Body of pancreas (tissue), 4 donors: ENCODE measurements at regions not wholly inside any gene's neighbourhood (a gene's known extent, or its start where the extent isn't known, plus 50 kb on each side); places are given as distances from the start of the nearest gene placed in this dataset.

Source experiments
- ATAC-seq: fragments of 150-250 bp; one replicate; pipeline ENCODE4 v1.9.1; 2016
- DNase-seq, 4 donors: peaks; one replicate each; pipeline ENCODE4 v3.0.0-alpha.2; 2019
- H3K27ac ChIP-seq, 4 donors: fragments of 200-600 bp; sonication (generic); 1 replicate in 3 of 4; 2 replicates in 1 of 4; pipeline versions ENCODE4 v1.5.1 to v1.6.1; 2016 to 2019; ENCODE audit warnings: mild to moderate bottlenecking in 1 of 4, mixed read lengths in 1 of 4, moderate library complexity in 1 of 4
- H3K27me3 ChIP-seq, 2 donors: fragments of 200-600 bp; sonication (generic); one replicate each; pipeline ENCODE4 v1.6.0; 2016; ENCODE audit warnings: mild to moderate bottlenecking in 1 of 2
- H3K36me3 ChIP-seq, 2 donors: fragments of 200-600 bp; sonication (generic); replicated peaks in 1 of 2; 2 replicates each; pipeline ENCODE4 v1.5.1; 2016; ENCODE audit warnings: low read depth in 2 of 2; ENCODE audit not compliant: insufficient read depth in 1 of 2
- H3K4me1 ChIP-seq: fragments of 200-600 bp; sonication (generic); one replicate; pipeline ENCODE4 v1.6.0; 2016
- H3K4me3 ChIP-seq, 2 donors: fragments of 200-600 bp; sonication (generic); 1 replicate in 1 of 2; 2 replicates in 1 of 2; pipeline ENCODE4 v1.5.1; 2016 to 2019
- H3K9me3 ChIP-seq, 3 donors: fragments of 200-600 bp; sonication (generic); 1 replicate in 2 of 3; 2 replicates in 1 of 3; pipeline ENCODE4 v1.5.1; 2016
- POLR2A ChIP-seq, 3 donors: fragments of 450-650 bp; IDR thresholded peaks; one replicate each; pipeline ENCODE4 v1.6.1; 2016; ENCODE audit warnings: antibody characterized with exemption in 3 of 3, mild to moderate bottlenecking in 2 of 3
- WGBS, 2 donors: methylation state at CpG; one replicate each; pipeline ENCODE4 v1.1.5; 2017; 5-methylcytosine and 5-hydroxymethylcytosine counted together
- intact Hi-C: fragments of 100-400 bp; cut with DNase I; formaldehyde crosslinking; loops from one replicate; pipeline ENCODE4 v1.15.1; 2023
- TF ChIP-seq, protein P1 (sequence below), 7 experiments: fragments of 450-650 bp in 4 of 7; fragments of 200-600 bp in 3 of 7; sonication (generic) in 3 of 7; IDR thresholded peaks; one replicate each; pipeline ENCODE4 v1.5.1; 2016 to 2019; ENCODE audit warnings: antibody characterized with exemption in 7 of 7

DNA sequence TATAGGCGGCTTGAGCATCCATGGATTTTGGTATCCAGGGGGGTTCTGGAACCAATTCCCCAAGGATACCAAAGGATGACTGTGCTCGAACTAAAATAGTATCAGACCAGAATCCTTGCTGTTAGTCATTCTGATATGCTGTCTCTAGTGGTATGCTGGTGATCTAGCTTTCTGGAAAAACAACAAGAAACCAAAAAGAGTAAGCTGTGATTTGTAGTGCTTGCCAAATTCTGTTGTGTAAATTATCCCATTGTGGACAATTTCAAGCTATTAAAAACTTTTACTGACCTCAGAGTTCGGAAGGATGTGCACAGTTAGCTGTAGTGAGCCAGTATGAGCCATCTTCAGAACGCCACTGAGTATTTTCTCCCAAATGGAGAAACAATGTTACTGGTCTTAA, 99.0 kb upstream of the FBN2 start:
- no peaks in the 10 kb centered on the region for H3K36me3 ChIP-seq
- intact Hi-C loops = no loop called here
- no peaks in the 10 kb centered on the region for H3K27me3 ChIP-seq
- TF ChIP-seq POLR2A (IDR thresholded peaks at IDR 0.05) = no peak
- TF ChIP-seq, protein P1, sequence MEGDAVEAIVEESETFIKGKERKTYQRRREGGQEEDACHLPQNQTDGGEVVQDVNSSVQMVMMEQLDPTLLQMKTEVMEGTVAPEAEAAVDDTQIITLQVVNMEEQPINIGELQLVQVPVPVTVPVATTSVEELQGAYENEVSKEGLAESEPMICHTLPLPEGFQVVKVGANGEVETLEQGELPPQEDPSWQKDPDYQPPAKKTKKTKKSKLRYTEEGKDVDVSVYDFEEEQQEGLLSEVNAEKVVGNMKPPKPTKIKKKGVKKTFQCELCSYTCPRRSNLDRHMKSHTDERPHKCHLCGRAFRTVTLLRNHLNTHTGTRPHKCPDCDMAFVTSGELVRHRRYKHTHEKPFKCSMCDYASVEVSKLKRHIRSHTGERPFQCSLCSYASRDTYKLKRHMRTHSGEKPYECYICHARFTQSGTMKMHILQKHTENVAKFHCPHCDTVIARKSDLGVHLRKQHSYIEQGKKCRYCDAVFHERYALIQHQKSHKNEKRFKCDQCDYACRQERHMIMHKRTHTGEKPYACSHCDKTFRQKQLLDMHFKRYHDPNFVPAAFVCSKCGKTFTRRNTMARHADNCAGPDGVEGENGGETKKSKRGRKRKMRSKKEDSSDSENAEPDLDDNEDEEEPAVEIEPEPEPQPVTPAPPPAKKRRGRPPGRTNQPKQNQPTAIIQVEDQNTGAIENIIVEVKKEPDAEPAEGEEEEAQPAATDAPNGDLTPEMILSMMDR (IDR thresholded peaks at IDR 0.05) = no peak
- H3K9me3 ChIP-seq = no peaks in the 10 kb centered on the region
- DNase-seq (no peak), ATAC-seq (no peak)
- H3K4me3 ChIP-seq = no peak overlapping the region
- no peak overlapping the region for H3K27ac ChIP-seq
- 62 to 67% methylated on average over 4 of the region's 4 CpGs for WGBS, 2 donors
- H3K4me1 ChIP-seq = no peaks in the 10 kb centered on the region

DNA sequence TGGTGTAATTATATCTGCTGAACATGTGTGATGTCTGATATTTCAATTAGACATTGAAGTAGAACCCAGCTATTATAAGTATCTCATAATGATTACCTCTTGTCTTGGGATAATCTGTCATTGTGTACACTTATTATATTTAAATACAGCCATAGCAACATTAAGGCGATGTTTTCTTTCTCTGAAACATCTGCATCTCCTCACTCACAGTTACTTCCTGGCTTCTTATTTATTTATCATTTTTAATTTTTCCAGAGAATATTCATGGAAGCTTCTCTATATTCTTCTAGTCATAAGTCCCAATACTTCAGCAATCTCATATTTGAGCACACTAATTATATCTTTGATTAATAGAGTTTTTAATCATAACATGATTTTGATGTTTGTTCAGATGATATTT, 103.8 kb upstream of the FBN2 start:
- DNase-seq (no peak), ATAC-seq (no peak)
- WGBS, 2 donors = 80 to 94% methylated on average over 1 of the region's 1 CpG
- no peak overlapping the region for H3K4me3 ChIP-seq
- no peaks in the 10 kb centered on the region for H3K4me1 ChIP-seq
- no peak for TF ChIP-seq POLR2A (IDR thresholded peaks at IDR 0.05)
- TF ChIP-seq, protein P1 (IDR thresholded peaks at IDR 0.05) = no peak
- no peak overlapping the region for H3K27ac ChIP-seq
- no peaks in the 10 kb centered on the region for H3K9me3 ChIP-seq
- H3K36me3 ChIP-seq = no peaks in the 10 kb centered on the region
- intact Hi-C loops = no loop called here
- no peaks in the 10 kb centered on the region for H3K27me3 ChIP-seq

DNA sequence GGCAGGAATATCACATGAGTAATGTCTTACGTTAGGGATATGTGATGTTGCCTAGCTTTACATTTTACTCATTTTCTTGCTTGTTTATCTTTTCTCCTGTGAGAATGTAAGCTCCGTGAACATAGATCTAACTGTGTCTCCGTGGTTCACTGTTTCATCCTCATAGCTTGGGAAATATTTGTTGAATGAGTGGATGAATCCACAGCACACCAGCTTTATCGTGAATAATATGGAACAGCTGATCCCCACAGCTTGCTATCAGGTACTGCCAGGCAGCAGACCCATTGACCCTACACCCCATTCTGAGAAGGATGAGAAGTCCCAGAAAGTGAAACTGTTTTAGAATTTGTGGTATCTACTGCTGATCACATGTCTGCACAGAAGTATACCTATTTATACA, 106.8 kb upstream of the FBN2 start:
- DNase-seq = no peak
- Histone ChIP-seq H3K4me1 (no peaks in the 10 kb centered on the region), H3K27ac (no peak overlapping the region), H3K36me3 (no peaks in the 10 kb centered on the region), H3K27me3 (no peaks in the 10 kb centered on the region), H3K9me3 (no peaks in the 10 kb centered on the region), H3K4me3 (no peak overlapping the region)
- TF ChIP-seq, protein P1 (IDR thresholded peaks at IDR 0.05) = no peak
- no peak for TF ChIP-seq POLR2A (IDR thresholded peaks at IDR 0.05)
- intact Hi-C loops = no loop called here
- no peak for ATAC-seq
- WGBS, 2 donors = 48 to 54% methylated on average over 4 of the region's 4 CpGs

DNA sequence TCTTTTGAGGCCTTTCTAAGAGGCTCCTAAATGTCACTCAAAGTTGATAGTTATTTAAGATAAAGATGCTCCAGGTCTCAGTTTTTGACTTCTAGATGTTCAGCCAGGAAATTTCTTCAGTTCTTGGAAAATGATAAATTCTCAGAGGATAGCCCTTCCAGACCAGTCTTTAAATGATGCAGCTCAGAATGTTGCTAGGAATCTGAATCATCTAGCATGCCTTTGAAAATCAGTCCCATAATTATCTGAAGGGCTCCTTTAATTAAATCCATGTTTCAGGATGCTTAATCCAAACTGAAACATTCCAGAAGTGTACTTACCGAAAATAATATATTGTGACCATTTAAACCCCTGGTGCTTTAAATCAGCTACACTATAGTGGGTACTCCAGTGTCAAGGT, 107.5 kb upstream of the FBN2 start:
- WGBS, 2 donors = 46 to 75% methylated on average over 1 of the region's 1 CpG
- Histone ChIP-seq H3K27me3 (no peaks in the 10 kb centered on the region), H3K9me3 (no peaks in the 10 kb centered on the region), H3K36me3 (no peaks in the 10 kb centered on the region), H3K4me3 (no peak overlapping the region), H3K4me1 (no peaks in the 10 kb centered on the region), H3K27ac (no peak overlapping the region)
- no peak for ATAC-seq
- intact Hi-C loops = no loop called here
- DNase-seq = no peak
- TF ChIP-seq POLR2A (IDR thresholded peaks at IDR 0.05) = no peak
- TF ChIP-seq, protein P1 (IDR thresholded peaks at IDR 0.05) = no peak

DNA sequence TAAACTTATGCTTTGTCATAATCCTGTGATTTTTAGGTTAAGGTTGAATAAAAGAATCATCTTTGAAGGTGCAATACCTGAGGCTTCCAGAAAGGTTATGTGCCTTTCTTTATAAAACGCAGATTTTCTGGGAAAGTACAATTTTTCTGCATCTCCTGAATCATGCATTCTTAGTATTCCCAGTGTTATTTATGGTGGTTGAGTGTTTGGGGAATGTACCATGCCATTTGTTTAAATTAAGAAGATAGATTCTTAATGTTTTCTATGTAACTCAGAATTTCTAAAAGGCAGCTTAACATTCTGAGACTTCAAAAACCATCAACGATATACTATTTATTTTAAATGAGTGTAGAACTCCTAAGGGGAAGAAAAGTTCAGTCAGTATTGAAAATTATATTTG, 108.1 kb upstream of the FBN2 start:
- no peaks in the 10 kb centered on the region for H3K9me3 ChIP-seq
- H3K27ac ChIP-seq = no peak overlapping the region
- no peaks in the 10 kb centered on the region for H3K27me3 ChIP-seq
- H3K4me1 ChIP-seq = no peaks in the 10 kb centered on the region
- ATAC-seq = no peak
- 53 to 65% methylated on average over 2 of the region's 2 CpGs for WGBS, 2 donors
- TF ChIP-seq POLR2A (IDR thresholded peaks at IDR 0.05) = no peak
- TF ChIP-seq, protein P1 (IDR thresholded peaks at IDR 0.05) = no peak
- intact Hi-C loops = no loop called here
- H3K4me3 ChIP-seq = no peak overlapping the region
- no peaks in the 10 kb centered on the region for H3K36me3 ChIP-seq
- DNase-seq = no peak
